GM12874 (cell line): ENCODE measurements at regions not wholly inside any gene's neighbourhood (a gene's known extent, or its start where the extent isn't known, plus 50 kb on each side); places are given as distances from the start of the nearest gene placed in this dataset.

ENCODE experiments used
- TF ChIP-seq, protein P1 (sequence below): IDR thresholded peaks from 2 replicates; pipeline ENCODE4 v1.5.1; 2011; ENCODE audit warnings: low read depth, mild to moderate bottlenecking, control low read depth, low read length, moderate library complexity; ENCODE audit not compliant: insufficient read depth

DNA sequence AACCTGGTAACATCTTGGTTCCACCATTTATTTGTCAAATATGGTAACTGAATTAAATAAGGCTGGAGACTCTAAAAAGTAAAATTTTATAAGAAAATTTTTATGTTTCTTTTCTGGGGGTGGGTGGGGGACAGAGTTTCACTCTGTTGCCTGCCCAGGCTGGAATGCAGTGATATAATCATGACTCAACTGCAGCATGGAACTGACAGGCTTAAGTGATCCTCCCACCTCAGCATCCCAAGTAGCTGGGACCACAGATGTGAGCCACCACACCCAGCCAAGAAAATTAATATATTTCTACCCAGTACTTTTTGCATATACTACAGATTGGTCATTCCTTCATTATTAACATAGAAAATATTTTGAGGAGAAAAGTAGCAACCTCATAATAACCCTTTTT is 216.9 kb downstream of the DEPDC1B start:
- TF ChIP-seq, protein P1, sequence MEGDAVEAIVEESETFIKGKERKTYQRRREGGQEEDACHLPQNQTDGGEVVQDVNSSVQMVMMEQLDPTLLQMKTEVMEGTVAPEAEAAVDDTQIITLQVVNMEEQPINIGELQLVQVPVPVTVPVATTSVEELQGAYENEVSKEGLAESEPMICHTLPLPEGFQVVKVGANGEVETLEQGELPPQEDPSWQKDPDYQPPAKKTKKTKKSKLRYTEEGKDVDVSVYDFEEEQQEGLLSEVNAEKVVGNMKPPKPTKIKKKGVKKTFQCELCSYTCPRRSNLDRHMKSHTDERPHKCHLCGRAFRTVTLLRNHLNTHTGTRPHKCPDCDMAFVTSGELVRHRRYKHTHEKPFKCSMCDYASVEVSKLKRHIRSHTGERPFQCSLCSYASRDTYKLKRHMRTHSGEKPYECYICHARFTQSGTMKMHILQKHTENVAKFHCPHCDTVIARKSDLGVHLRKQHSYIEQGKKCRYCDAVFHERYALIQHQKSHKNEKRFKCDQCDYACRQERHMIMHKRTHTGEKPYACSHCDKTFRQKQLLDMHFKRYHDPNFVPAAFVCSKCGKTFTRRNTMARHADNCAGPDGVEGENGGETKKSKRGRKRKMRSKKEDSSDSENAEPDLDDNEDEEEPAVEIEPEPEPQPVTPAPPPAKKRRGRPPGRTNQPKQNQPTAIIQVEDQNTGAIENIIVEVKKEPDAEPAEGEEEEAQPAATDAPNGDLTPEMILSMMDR, result no peak

DNA sequence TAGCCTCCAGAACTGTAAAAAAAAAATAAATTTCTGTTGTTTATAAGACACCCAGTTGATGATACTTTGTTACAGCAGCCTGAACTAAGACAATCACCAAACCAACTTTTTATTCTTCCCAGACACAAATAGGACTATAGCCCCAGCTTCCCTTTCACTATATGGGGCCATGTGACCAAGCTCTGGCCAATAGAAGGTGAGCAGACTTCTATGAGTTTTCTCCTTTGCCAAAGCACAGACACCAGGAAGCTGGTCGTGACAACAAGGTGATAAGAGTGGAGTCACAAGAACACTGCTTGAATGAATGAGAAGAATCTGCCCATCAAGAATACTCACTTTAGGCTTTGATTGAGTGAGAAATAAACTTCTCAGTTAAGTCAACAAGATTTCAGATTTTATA is 217.7 kb downstream of the DEPDC1B start:
- TF ChIP-seq, protein P1, result no peak

DNA sequence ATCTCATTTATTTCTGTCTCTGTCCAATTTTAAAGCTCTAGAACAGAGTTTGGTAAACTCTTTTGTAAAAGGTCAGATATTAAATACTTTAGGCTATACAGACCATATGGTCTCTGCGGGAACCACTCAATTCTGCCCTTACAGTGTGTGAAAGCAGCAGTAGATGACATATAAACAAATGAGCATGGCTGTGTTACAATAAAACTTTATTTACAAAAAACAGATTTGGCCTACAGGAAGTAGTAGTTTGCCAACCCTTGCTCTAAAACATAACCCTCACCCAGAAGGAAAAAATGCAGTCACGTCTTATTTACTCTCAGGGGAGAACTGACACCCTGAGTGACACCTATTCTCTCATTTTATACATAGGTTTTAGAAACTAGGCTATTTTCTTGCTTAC is 220.4 kb downstream of the DEPDC1B start:
- TF ChIP-seq, protein P1, result no peak

DNA sequence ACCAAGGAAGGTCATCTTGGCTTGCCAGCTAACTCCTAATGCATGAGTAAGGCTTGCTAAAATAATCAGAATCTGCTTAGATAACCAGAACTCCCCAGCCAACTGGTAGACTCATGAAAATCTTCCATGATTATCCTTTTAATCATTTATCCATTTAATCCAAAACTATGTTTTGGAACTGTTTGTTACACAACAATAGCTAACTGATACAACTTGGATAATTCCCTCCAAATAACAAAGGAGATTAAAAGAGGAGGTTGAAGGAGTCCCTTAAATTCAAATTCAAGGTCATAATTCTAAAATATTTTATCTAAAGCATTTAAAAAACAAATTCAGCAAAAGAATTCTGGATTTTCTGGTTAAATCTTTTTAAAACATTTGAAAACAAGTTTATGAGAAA is 222.1 kb downstream of the DEPDC1B start:
- TF ChIP-seq, protein P1, result no peak

DNA sequence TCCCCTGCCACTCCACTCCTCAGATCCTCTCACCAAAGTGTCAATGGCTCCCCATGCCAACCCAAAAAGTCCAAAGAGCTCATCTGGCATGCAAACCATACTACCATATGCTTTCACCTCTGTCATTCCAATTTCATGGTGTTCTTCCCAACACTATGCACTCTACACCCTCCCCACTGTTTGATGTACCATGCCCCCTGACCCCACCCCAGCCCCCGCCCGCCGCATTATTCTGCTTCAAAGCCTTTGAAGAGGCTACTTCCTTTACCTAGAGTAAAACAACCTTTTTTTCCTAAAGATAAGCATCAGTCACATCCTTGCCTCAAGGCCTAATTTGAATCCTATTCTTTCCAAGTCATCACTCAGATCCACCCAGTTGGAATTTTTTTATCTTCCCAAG is 226.3 kb downstream of the DEPDC1B start:
- TF ChIP-seq, protein P1, result no peak

DNA sequence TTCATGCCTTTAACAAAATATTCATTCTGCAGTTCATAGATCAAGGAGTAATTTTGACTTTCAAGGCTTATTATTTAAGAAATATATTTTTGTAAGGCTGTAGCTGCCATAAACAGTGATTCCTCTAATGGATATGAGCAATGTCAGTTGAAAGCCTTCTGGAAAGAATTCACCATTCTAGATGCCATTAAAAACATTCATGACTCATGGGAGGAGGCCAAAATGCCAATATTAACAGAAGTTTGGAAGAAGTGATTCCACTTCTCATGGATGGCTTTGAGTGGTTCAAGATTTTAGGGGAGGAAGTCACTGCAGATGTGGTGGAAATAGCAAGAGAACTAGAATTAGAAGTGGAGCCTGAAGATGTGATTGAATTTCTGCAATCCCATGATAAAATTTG is 229.1 kb downstream of the DEPDC1B start:
- TF ChIP-seq, protein P1, result no peak

DNA sequence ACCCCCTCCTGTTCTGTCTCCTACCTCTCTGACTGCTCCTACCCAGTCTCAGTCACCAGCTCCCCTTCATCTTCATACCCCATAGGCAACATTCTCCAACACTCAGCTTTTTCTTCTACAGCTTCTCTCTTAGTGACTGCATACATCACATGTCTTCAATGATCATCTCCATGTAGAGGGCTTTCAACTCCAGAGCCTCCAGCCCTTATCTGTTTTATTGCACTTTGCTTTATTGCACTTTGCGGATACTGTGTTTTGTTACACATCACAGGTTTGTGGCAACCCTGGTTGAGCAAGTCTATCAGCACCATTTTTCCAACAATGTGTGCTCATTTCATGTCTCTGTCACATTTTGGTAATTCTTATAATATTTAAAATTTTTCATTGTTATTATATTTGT is 230.7 kb downstream of the DEPDC1B start:
- TF ChIP-seq, protein P1, result no peak
